PC-3 (cell line): ENCODE measurements at regions not wholly inside any gene's neighbourhood (a gene's known extent, or its start where the extent isn't known, plus 50 kb on each side); places are given as distances from the start of the nearest gene placed in this dataset.

ENCODE experiments used
- ATAC-seq: fragments of 200-7000 bp; cut with Tn5 transposase; 2 replicates; pipeline ENCODE4 v1.9.1; 2020; ENCODE audit warnings: mild to moderate bottlenecking, moderate library complexity
- BruUV-seq: library from RNA; stranded (reverse); fragments of 400-500 nt; replicated peaks from 2 replicates; lab custom pipeline; 2021; lab: Mats Ljungman, UMichigan
- CTCF ChIA-PET: fragments of 300-600 bp; sonication (Branson Sonifier 250); formaldehyde crosslinking; loops from one replicate; lab custom pipeline; 2022; ENCODE audit warnings: antibody characterized with exemption; lab: Charles Lee
- POLR2A ChIA-PET: fragments of 300-600 bp; sonication (Branson Sonifier 250); formaldehyde crosslinking; loops from one replicate; lab custom pipeline; 2022; ENCODE audit warnings: antibody characterized with exemption; ENCODE audit not compliant: unreplicated experiment; lab: Charles Lee
- DNase-seq: peaks from one replicate; pipeline ENCODE4 v3.0.0-alpha.2; 2015
- H2AFZ ChIP-seq: fragments of 300-600 bp; sonication (generic); 2 replicates; pipeline ENCODE4 v1.6.0; 2016; ENCODE audit warnings: antibody characterized with exemption, low read length
- H3F3A ChIP-seq: fragments of 300-600 bp; sonication (generic); one replicate; pipeline ENCODE4 v1.6.0; 2017; ENCODE audit warnings: antibody characterized with exemption, low read length, control low read depth, mild to moderate bottlenecking; ENCODE audit not compliant: unreplicated experiment
- H3K27ac ChIP-seq: fragments of 300-600 bp; sonication (generic); 2 replicates; pipeline ENCODE4 v1.5.1; 2016; ENCODE audit warnings: mild to moderate bottlenecking, low read length
- H3K27me3 ChIP-seq: fragments of 300-600 bp; sonication (generic); 2 replicates; pipeline ENCODE4 v1.6.1; 2016; ENCODE audit warnings: low read length, mixed read lengths
- H3K36me3 ChIP-seq: fragments of 300-600 bp; sonication (generic); 2 replicates; pipeline ENCODE4 v1.6.1; 2016; ENCODE audit warnings: low read depth, mixed run types, low read length, mixed read lengths
- H3K4me1 ChIP-seq: fragments of 300-600 bp; sonication (generic); 2 replicates; pipeline ENCODE4 v1.5.1; 2016; ENCODE audit warnings: low read length; ENCODE audit not compliant: insufficient read depth
- H3K4me2 ChIP-seq: fragments of 300-600 bp; sonication (generic); 2 replicates; pipeline ENCODE4 v1.6.0; 2016; ENCODE audit warnings: low read length
- H3K4me3 ChIP-seq: fragments of 300-600 bp; sonication (generic); 2 replicates; pipeline ENCODE4 v1.5.1; 2016; ENCODE audit warnings: mild to moderate bottlenecking, low read length, mixed read lengths
- H3K79me2 ChIP-seq: fragments of 300-600 bp; sonication (generic); 2 replicates; pipeline ENCODE4 v1.6.1; 2017; ENCODE audit warnings: low read length, mixed read lengths
- H3K9ac ChIP-seq: fragments of 300-600 bp; sonication (generic); 2 replicates; pipeline ENCODE4 v1.6.0; 2016; ENCODE audit warnings: mild to moderate bottlenecking, low read length
- H3K9me2 ChIP-seq: fragments of 300-600 bp; sonication (generic); replicated peaks from 2 replicates; pipeline ENCODE4 v1.6.1; 2016; ENCODE audit warnings: mixed run types, low read length, mixed read lengths
- H3K9me3 ChIP-seq: fragments of 300-600 bp; sonication (generic); 2 replicates; pipeline ENCODE4 v1.6.1; 2016; ENCODE audit warnings: low read length, mixed read lengths
- H4K20me1 ChIP-seq: fragments of 300-600 bp; sonication (generic); 2 replicates; pipeline ENCODE4 v1.6.1; 2016; ENCODE audit warnings: low read length, mixed read lengths
- CTCF ChIP-seq: fragments of 300-600 bp; sonication (generic); conservative IDR thresholded peaks from 2 replicates; pipeline ENCODE4 v1.5.1; 2017; ENCODE audit warnings: antibody characterized with exemption, low read depth, mild to moderate bottlenecking, low read length
- EZH2 ChIP-seq: fragments of 300-600 bp; sonication (generic); IDR thresholded peaks from one replicate; pipeline ENCODE4 v1.6.1; 2017; ENCODE audit warnings: antibody characterized with exemption, mild to moderate bottlenecking, low read length; ENCODE audit not compliant: unreplicated experiment
- EZH2phosphoT487 ChIP-seq: fragments of 300-600 bp; sonication (generic); IDR thresholded peaks from 2 replicates; pipeline ENCODE4 v1.6.1; 2018; ENCODE audit warnings: mild to moderate bottlenecking, antibody characterized with exemption, low read length, borderline replicate concordance
- intact Hi-C: fragments of 100-400 bp; cut with micrococcal nuclease; formaldehyde crosslinking; loops from 2 replicates; pipeline ENCODE4 v1.9.0; 2023

GRCh38 chr2:7346336-7346735 lies 429.1 kb downstream of the RNF144A start:
- no peaks in the 10 kb centered on the region for H3K4me1 ChIP-seq
- POLR2A ChIA-PET, result no interaction called here

GRCh38 chr2:7348761-7349160 lies 431.5 kb downstream of the RNF144A start:
- no peaks in the 10 kb centered on the region for H3K9me2 ChIP-seq
- no peak overlapping the region for H3K4me3 ChIP-seq
- ATAC-seq, result no peak
- no peak for TF ChIP-seq CTCF
- TF ChIP-seq EZH2phosphoT487, result no peak
- intact Hi-C loops, result no loop called here
- no peaks in the 10 kb centered on the region for H3K27me3 ChIP-seq
- H3K4me1 ChIP-seq, result no peaks in the 10 kb centered on the region
- no peak overlapping the region for H3K9ac ChIP-seq
- H3K27ac ChIP-seq, result no peak overlapping the region
- BruUV-seq, result no TSS peak
- no peaks in the 10 kb centered on the region for H3K9me3 ChIP-seq
- H3F3A ChIP-seq, result no peaks in the 10 kb centered on the region
- no peak overlapping the region for H3K4me2 ChIP-seq
- H3K79me2 ChIP-seq, result no peaks in the 10 kb centered on the region
- DNase-seq, result no peak
- no peaks in the 10 kb centered on the region for H3K36me3 ChIP-seq
- POLR2A ChIA-PET, result interaction anchor here (0.5 kb wide), 1 partner anchor 1333 kb away, joined by 3 read pairs; the partner anchor contains the start of gene ID2
- CTCF ChIA-PET, result no interaction called here
- no peaks in the 10 kb centered on the region for H4K20me1 ChIP-seq
- H2AFZ ChIP-seq, result no peak overlapping the region

More at GRCh38 chr2:7346336-7346735, 429.1 kb downstream of the RNF144A start:
- Histone ChIP-seq H3K9me3 (no peaks in the 10 kb centered on the region), H3K4me3 (no peak overlapping the region), H4K20me1 (no peaks in the 10 kb centered on the region), H3K4me2 (no peak overlapping the region), H3K9ac (no peak overlapping the region), H3K9me2 (no peaks in the 10 kb centered on the region), H3K27ac (no peak overlapping the region), H3K36me3 (no peaks in the 10 kb centered on the region), H3F3A (no peaks in the 10 kb centered on the region), H3K79me2 (no peaks in the 10 kb centered on the region), H2AFZ (no peak overlapping the region), H3K27me3 (no peaks in the 10 kb centered on the region)
- intact Hi-C loops, result no loop called here
- DNase-seq, result no peak
- CTCF ChIA-PET, result no interaction called here
- ATAC-seq, result no peak
- BruUV-seq, result no TSS peak
- TF ChIP-seq EZH2 (no peak), CTCF (no peak), EZH2phosphoT487 (no peak)

GRCh38 chr2:7352191-7352590 lies 435.0 kb downstream of the RNF144A start:
- Histone ChIP-seq H3K4me2 (no peak overlapping the region), H3F3A (no peaks in the 10 kb centered on the region), H2AFZ (no peak overlapping the region), H3K27ac (no peak overlapping the region), H3K79me2 (no peaks in the 10 kb centered on the region), H3K27me3 (no peaks in the 10 kb centered on the region), H3K4me1 (no peaks in the 10 kb centered on the region), H3K36me3 (no peaks in the 10 kb centered on the region), H3K9me2 (no peaks in the 10 kb centered on the region), H4K20me1 (no peaks in the 10 kb centered on the region), H3K9me3 (no peaks in the 10 kb centered on the region), H3K4me3 (no peak overlapping the region), H3K9ac (no peak overlapping the region)
- ChIA-PET CTCF (no interaction called here), POLR2A (no interaction called here)
- DNase-seq (no peak), ATAC-seq (no peak)
- intact Hi-C loops, result no loop called here
- TF ChIP-seq CTCF, result no peak
- TF ChIP-seq EZH2phosphoT487, result no peak
- no TSS peak for BruUV-seq
